ENCODE measurements at regions not wholly inside any gene's neighbourhood (a gene's known extent, or its start where the extent isn't known, plus 50 kb on each side); places are given as distances from the start of the nearest gene placed in this dataset.

DNA sequence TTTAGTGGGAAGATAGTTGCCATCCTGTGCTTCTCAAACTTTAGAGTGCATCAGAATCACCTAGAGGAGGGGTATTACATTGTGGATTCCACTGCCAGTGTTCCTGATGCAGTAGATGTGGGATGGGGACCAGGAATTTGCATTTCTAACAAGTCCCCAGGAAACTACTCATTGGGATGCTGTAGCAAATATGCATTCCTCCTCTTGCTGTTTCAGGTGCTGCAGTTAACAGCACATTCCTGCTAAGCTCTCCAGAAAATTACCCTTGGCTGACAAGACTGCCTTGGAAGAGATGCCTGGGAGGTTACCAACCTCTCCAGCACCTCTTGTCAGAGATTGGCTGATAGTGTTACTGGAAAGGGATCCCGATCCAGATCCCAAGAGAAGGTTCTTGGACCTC is 270.5 kb downstream of the OSTF1 start:
- no peak for TF ChIP-seq ZNF274 (IDR thresholded peaks at IDR 0.05; ENCODE audit: low read depth, low read length)
- no peak for TF ChIP-seq YY1 (IDR thresholded peaks at IDR 0.05; ENCODE audit: insufficient read depth, insufficient read length)

All from NT2/D1 (cell line).